GM18868 (cell line): ENCODE measurements at regions not wholly inside any gene's neighbourhood (a gene's known extent, or its start where the extent isn't known, plus 50 kb on each side); places are given as distances from the start of the nearest gene placed in this dataset.
A peak's percentile ranks its signal among the peaks of the same experiment; 100 is the strongest.

Source experiments
- ATAC-seq: cut with Tn5 transposase; IDR thresholded peaks from one replicate; pipeline ENCODE4 v1.9.1; 2021; ENCODE audit warnings: mild to moderate bottlenecking, moderate library complexity; ENCODE audit not compliant: unreplicated experiment

DNA sequence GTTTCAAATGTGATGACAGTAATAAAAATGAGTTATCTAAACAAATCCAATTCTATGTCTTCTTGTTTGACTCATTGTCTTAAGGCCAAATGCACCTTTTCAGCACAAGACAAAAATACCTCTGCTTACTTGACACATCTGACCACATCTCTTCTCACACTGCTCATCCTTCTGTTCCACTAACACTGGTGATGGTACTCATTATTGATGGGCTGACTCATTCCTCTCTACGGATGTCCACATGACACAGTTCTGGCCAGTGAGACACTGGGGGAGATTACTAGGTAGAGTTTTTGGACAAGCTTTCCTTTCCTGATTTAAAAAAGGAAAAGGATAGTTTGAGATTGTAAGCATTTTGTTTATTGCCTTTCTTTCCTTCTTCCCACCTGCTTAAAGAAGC is 410.6 kb upstream of the THRB start:
- ATAC-seq = no peak

DNA sequence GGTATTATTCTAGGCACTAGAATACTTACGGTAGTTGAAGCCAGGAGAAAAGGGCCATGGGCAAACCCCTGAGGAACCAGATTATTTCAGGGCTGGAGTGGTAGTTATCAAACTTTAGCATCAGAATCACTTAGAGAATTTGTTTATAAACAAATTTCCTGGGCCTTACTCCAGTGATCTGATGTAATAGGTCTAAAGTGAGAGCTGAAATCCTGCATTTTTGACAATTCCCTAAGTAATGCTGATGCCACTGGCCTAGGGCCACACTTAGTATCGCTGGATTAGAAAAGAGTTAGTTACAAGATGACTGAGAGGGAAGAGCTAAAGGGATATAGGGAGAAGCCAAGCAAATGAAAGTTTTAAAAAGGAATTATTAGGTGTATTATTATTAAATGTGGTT is 412.5 kb upstream of the THRB start:
- no peak for ATAC-seq

DNA sequence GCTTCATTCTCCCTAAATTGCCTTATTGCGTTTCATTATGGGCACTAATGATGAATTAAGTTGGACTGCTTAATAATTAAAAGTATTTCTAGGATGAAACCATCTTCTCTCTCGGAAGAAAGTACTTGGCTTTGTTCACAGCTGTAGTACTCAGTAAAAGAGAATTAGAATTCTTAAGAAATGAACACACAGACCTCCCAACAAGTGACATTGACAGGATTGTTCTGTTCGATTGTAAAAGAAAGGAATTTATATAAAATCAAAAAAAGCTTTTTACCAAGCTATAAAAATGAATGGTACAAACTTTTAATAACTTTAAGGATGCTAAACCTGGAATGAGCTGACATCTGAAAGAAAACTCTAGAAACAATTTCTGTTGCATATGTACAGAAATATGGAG is 416.4 kb upstream of the THRB start:
- no peak for ATAC-seq

DNA sequence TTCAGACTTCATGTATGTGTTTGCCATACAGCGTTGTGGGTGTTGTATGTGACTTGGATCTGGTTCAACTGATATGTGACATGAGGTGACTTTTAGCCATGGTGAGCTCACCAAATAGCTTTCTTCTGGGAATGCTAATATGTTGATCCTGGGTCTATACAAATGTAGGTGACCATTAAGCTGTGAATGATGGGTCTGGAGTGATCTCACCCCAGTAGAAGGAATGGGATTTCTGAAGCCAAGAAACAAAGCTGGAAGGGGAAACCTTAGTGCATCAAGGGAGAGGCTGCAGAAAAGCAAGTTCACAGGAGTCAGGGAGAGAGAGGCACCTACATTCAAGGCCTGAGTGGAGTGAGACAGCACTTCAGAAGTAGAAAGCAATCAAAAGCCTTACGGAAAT is 421.0 kb upstream of the THRB start:
- ATAC-seq = no peak

DNA sequence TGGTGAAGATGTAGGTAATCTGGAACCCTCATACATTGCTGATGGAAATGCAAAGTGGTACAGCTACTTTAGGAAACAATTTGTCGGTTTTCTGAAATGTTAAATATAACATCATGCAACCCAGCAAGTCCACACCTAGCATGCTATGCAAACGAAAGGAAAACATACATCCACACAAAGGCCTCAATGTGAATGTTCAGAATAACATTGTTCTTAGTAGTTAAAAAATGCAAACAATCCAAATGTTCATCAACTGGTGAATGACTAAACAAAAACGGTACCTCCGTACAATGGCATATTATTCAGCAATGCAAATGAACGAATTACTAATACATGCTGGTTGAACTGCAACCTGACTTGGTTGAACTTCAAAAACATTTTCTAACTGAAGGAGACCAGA is 423.3 kb upstream of the THRB start:
- no peak for ATAC-seq

DNA sequence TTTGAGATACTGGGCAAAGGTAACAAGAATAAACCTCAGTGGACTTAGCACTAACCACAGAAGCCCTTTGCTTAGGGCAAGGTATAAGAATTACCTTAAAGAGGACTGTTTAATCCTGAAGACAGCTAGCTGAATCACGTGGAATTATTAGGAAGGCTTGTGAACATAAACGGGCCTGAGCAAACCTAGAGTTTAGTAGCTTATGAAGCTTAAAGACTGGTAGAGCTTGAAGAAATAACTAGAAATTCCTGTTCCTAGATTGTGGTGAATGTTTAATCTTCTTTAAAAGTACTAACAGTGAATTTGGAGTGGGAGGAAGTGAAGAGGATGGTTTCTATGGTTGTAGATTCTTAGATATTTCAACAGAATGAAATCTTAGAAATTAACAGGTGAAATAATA is 428.9 kb upstream of the THRB start:
- no peak for ATAC-seq

DNA sequence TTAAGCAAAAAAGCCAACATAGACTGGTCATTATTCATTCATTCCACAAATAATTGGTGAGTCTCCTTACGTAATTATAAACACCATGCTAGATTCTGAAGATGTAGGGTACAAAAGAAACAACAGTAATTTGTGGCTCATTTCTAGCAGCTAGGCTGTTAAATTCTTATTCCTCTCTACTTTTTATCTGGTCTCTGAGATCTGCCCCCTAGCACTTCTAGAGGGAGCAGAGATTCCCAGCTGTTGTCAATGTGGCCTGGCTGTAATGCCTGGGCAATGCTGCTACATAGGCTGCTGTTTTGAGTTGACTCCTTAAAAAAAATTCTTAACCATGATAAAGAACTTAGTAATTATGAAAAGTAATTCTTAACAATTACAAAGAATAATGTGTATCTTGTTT is 434.9 kb upstream of the THRB start:
- no peak for ATAC-seq

DNA sequence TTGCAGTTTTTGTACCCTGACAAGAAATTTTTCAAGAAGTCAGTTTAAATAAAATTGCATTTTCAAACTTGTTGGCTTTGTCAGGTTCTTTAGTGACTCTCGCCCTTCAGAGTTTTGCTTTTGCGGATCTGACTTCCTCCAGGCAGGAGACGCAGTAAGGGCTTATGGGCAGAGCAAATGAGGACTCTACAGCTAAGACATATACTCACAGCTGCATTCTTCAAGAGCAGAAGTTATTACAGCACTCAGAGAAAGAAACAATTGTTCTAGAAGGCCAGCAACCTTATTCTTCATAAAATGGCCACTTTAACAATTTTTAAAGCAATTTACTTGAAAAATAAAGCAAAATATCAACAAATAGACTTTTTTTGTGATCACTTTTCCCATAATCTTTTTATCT is 438.8 kb upstream of the THRB start:
- no peak for ATAC-seq

DNA sequence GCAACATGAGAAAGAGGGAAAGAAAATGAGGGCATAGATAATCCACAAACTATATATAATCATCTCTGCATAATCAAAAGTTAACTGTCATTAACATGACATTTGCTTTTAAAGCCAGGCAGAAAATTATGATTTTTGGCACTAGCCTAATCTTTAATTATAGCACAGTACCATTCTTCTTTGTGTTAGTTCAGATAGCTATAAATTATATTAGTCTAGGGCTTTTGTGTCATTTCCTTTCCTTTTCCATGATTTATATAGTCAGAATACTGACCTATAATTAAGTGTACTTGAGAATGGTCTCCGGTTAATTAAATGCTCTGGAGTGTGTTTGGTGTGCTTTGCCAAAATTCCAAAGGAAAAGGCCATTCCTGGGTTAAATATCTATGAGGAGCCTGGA is 441.9 kb upstream of the THRB start:
- no peak for ATAC-seq

DNA sequence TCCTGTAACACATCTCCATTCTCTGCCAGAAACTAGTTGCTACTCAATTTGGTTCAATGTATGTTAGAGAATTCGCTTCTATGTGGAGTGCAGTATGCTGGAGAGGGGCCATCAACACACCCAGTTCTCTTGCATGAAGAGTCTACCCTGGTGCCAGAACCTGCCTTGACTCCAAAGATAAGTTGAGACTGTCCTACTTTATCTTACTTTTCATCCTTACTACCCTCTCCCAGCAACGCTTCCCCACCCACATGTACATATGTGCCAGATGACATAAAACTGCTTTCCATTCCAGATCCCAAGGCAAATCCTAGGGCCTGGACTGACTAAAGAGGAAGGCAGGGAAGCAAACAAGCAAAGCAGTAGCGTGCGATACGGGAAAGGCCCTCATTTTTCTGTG is 442.6 kb upstream of the THRB start:
- ATAC-seq = no peak

DNA sequence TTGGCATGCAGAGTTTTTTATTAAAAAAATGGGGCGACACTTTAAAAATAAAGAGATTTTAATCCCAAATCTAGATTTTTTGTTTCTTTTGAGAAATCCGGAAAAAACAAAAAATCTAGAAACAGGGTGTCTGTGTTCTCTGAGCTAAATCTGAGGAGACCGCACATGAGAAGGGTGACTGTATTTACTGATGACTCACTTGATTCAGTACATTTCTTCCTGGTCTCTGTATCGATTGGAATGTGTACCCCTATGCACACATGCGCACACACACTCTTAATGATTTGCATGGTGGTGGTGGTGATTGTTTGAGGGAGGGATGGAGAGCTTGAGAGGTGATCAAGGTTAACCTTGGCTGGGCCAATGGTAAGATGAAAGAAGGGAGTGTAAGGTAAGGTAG is 443.1 kb upstream of the THRB start:
- no peak for ATAC-seq

DNA sequence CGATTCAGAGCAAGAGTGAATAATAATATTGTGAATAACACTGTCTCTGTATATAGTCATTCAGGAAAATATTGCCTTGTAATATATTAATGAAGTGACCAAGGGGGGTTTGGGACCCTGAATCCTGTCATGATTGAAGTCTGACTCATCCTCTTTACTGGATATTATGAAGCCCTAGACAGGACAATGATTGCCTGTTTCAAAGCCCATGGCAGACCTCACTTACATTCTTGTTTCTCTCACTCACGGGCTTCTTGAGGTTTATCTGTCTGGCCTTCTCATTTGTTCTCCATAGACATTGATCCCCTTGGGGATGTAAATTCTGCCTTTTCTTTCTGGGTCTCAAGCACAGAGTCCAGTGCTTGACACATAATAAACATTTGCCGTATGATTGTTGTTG is 449.3 kb upstream of the THRB start:
- ATAC-seq = no peak

DNA sequence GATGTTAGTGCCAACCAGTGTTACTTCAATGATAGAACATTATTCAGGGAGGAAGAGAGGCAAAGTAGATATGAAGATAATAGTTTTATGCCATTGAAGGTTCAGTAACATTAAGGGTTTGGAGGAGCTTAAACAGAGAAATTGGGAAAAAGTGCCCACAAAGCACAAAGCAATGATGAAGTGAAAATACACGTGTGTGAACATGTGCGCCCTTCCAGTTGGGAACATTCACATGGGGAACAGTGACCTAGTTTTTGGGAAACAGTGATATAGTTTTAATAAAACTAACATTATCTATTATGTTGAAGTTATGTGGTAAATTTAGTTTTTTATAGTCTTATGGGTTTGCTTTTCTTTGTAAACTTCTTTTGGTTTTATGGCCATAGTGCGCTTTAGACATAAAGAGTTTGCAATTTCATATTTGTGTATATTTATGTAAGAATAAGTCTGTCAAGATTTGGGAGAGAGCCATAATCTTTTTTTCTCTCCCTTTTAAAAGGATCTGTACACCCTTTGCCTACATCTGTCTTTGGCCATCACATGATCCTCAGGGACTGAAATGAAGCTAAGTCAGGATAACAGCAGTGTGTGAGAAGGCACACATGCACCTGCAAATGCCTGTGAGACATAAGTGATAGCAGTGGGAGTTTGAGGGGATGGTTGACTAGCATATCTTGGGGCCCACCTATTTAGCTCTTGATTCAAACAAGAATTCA is 450.3 kb upstream of the THRB start:
- ATAC-seq = no peak

DNA sequence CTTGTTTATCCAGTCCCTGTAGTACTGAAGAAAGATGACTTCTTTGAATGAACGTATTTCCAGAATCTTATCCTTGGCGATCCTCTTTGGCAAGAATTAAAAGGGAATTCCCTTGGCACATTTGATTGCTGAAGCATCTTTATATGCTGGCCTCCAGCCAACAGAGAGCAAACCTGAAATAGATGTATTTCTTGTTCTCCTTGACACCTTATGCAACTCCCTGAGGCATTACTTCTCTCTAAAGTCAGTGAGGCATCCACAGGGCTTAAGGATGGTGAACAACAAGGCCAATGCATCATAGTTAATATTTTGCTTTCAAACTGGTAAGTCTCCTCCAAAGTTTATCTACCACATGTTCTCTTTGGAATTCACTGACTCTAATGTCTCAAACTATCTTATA is 450.9 kb upstream of the THRB start:
- no peak for ATAC-seq

DNA sequence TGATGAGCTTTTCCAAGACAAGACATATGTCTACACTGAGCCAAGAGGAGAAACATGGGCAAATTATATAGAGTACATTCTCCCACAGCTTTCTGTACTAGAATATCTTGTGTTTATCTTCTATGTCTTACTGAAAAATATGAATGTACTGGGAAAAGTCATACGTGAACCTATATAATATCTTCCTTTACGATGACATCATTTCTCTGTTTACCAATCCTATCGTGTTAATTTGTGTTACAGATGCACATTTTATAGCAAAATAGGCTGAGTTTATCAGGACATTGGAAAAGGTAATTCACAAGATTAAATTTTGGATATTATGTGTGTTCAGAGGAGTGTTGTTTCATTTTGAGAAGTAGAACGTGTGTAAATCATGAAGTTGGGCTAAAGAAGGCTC is 452.5 kb upstream of the THRB start:
- no peak for ATAC-seq

DNA sequence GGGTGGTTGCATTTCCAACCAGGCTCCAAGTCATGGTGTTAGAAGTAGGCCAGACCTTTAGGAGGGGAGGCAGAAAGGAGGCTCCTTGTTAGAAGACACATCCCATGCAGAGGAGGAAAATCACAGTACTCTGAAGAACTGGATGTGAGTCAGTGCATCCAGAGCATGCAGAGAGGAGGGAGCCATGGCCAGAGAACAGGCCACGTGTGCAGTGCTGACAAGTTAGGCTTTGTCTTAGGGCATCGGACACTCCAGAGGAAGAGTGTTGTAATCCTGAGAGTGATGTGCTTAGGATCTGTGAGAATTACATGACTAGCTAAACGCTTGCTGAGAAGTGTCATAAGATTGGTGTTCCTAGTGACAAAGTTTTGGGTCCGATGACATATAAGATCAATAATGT is 456.5 kb upstream of the THRB start:
- ATAC-seq = no peak

DNA sequence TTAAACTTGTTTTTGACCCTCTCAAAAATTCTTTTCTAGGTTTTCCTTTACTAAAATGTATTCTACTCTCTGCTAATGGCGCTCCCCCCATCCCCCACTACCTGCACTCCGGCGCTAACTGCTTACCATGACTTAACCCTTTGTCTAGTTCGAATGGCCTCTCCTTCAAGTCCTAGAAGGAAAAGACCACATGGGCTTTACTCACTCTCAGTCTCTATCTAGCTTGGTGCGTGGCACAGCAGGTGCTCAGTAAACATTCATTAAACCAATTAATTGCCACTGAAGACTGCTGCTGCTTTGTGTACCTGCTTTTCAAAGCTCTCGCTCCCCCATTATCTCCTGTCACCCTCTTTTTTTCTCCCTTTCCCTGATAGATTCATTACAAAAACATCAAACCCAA is 457.7 kb upstream of the THRB start:
- ATAC-seq = no peak

DNA sequence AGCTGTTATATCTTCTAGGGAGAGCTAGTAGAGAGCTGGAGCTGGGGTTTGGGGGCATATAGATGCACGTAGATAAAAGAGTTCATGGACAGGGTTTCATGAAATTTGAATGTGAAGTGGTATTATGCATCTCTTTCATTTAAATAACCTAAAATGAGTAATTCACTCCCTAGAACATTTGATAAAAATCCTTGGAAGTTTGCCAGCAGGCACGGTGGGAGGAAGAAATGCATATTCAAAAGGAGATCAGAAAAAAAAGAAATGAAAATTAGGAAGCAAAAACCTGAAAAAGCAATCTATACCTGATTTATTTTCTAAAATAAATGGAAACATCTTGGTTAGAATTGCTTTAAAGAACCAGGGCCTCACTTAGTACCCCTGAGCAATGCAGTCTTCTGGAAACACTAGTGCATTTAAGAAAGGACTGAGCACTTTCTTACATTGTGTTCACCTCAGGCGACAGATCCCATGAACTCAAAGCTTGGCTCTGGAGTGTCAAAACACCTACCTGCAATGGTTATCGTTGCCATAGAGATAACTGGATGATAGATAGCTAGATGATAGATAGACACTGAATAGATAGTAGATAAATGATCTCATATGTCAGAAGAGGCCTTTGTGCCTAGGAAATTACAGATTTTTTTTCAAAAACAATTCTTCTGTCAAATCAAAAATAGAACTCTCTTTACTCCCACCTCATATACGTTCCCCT is 458.6 kb upstream of the THRB start:
- ATAC-seq = no peak

DNA sequence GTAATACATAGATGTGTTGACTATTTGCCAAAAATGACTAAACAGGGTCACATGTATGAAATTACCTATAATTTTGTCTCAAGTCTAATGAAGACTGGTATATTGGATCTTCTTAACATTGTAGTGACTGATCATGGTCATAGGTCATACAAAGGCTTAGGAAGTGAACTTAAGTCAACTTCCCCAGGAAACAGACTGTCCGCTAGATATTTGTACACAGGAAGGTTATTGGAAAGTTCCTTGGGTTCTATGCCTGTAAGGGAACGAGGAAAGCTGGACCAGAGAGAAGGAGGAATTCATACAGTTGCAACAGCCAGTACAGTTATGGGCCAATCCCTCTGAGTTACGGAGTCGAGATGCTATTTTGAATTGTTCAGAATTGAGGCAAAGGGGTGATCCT is 462.0 kb upstream of the THRB start:
- no peak for ATAC-seq

DNA sequence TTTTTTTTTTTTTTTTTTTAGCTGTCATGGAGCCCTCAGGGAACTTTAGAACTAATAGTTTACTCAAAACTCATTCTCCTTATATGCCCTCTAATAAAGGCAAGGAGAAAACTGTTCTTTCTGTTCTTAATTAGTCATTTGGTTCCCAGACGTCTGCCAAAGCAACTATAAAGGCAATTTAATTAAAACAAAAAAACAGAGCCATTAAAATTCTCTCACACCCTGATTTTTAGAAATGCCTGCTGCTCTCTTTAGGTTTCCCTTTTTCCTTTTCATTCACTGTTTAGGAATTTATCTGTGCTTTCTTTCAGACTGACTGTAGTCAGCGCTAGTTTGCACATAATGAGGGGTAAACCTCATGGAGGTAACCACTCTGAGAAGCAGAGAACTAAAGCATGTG is 463.6 kb upstream of the THRB start:
- no peak for ATAC-seq

DNA sequence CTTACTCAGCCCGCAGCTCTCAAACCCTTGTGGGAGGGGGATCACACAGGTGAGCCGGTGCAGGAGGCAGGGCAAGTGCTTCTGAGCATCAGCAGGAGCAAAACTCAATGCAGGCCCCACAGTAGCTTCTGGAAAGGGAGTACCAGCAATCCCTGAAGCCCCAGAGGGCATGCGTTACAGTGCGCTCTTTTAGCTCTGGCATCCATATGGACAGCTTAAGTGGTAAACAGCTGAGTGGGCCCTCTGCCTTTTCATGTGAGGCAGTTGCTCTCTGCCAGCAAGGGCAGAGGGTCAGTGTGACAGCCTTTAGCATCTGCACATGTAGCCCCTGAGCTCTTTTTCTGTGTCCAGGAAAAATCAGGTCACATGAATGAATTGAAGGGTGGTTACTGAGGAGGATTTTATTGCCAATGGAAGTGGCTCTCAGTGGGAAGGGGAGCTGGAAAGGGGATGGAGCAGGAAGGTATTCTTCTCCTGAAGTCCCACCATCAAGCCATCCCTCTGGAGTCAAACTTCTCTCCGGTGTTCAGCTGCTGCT is 464.3 kb upstream of the THRB start:
- no peak for ATAC-seq

DNA sequence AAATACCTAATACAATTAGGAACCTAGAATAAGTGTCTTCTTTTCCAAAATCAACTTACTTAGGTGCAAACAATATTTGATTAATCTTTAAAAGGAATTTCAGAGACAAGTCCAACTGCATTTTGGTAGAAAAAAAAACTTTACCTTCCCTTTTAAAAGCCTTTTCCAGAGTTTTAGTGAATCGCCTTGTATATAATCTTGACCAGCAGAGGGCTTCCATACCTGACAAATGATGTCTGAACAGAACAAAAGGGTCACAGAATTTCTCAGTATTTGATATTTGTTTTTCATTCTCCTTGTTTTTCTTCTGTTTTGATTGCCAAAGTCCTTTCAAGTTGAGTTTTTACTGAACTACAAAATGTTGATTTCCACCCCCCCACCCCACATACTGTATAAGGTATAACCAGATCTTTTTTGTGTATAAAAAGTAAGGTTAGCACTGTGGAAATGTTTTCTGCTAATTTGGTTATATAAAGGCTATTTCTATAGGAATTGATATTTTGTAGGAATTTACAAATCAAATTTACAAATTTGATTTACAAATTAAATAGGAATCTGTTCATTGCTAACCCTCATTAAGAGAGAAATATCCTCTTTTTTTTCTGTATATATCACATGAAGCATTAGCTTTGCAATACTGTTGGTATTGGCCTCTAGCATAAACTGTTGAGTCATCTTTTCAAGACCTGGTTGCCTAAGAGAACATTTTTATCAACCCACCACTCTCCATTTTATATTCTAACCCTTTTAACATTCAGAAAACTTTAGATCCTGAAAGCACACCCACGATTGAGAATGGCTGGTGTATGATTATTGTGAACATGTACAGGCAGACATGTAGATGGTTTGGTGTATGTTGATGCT is 464.1 kb upstream of the RARB start:
- ATAC-seq = peak; percentile 63
